HCT116 (cell line): ENCODE measurements at regions not wholly inside any gene's neighbourhood (a gene's known extent, or its start where the extent isn't known, plus 50 kb on each side); places are given as distances from the start of the nearest gene placed in this dataset.

ENCODE experiments used
- ATAC-seq: fragments of 200-7000 bp; cut with Tn5 transposase; 2 replicates; pipeline ENCODE4 v1.9.1; 2020; ENCODE audit warnings: mild to moderate bottlenecking, moderate library complexity
- BruUV-seq: library from RNA; stranded (reverse); fragments of 400-500 nt; replicated peaks from 2 replicates; lab custom pipeline; 2021; lab: Mats Ljungman, UMichigan
- CTCF ChIA-PET: fragments of 300-600 bp; sonication (Branson Sonifier 250); formaldehyde crosslinking; loops from one replicate; lab custom pipeline; 2021; ENCODE audit warnings: antibody characterized with exemption; lab: Charles Lee
- POLR2A ChIA-PET: fragments of 300-600, 350-600 bp; sonication (Branson Sonifier 250); formaldehyde crosslinking; loops from one replicate; lab custom pipeline; 2021; ENCODE audit warnings: antibody characterized with exemption; lab: Charles Lee
- RAD21 ChIA-PET, 2 experiments: fragments of 300-600 bp; sonication (Branson Sonifier 250); formaldehyde crosslinking; loops; one replicate each; lab custom pipeline; 2023; ENCODE audit warnings: low total read pairs in 2 of 2; ENCODE audit not compliant: uncharacterized antibody in 2 of 2, unreplicated experiment in 2 of 2, low non-redundant PET in 1 of 2; lab: Charles Lee
- DNase-seq: peaks from one replicate; pipeline ENCODE4 v3.0.0-alpha.2; 2010; ENCODE audit warnings: low read depth, low spot score
- H2AFZ ChIP-seq: fragments of 200-600 bp; shearing (Covaris generic), sonication (generic); 2 replicates; pipeline ENCODE4 v1.6.1; 2017; ENCODE audit warnings: low read depth, mixed run types, mixed read lengths, antibody characterized with exemption, low read length; ENCODE audit not compliant: poor library complexity, severe bottlenecking
- H3K27ac ChIP-seq: 2 replicates; pipeline ENCODE4 v1.5.1; 2012; ENCODE audit warnings: low read depth, low read length
- H3K27me3 ChIP-seq: fragments of 200-600 bp; sonication (generic); 2 replicates; pipeline ENCODE4 v1.6.1; 2016; ENCODE audit warnings: mixed run types, low read length, mixed read lengths; ENCODE audit not compliant: insufficient read depth
- H3K36me3 ChIP-seq, 2 experiments: fragments of 200-500 bp in 1 of 2; fragments of 200-600 bp in 1 of 2; sonication (Bioruptor generic) in 1 of 2; sonication (generic) in 1 of 2; 2 replicates each; pipeline versions ENCODE4 v1.5.1 to v1.6.1; 2014 to 2016; ENCODE audit warnings: low read length in 2 of 2, inconsistent platforms in 1 of 2, mixed read lengths in 1 of 2, mixed run types in 1 of 2; ENCODE audit not compliant: insufficient read depth in 2 of 2, control insufficient read depth in 1 of 2
- H3K4me1 ChIP-seq, 2 experiments: fragments of 200-600 bp in 1 of 2; sonication (generic) in 1 of 2; 2 replicates each; pipeline versions ENCODE4 v1.5.1 to v1.6.1; 2012 to 2017; ENCODE audit warnings: low read length in 2 of 2, inconsistent platforms in 1 of 2, mild to moderate bottlenecking in 1 of 2, mixed read lengths in 1 of 2, mixed run types in 1 of 2, moderate library complexity in 1 of 2; ENCODE audit not compliant: insufficient read depth in 2 of 2, control insufficient read depth in 1 of 2
- H3K4me2 ChIP-seq: fragments of 200-600 bp; sonication (generic); 2 replicates; pipeline ENCODE4 v1.6.1; 2017; ENCODE audit warnings: mixed run types, low read length, mixed read lengths
- H3K4me3 ChIP-seq, 2 experiments: fragments of 200-600 bp in 1 of 2; sonication (generic) in 1 of 2; replicated peaks in 1 of 2; 2 replicates each; pipeline ENCODE4 v1.5.1; 2011 to 2016; ENCODE audit warnings: low read length in 2 of 2, control low read depth in 1 of 2, low read depth in 1 of 2, mild to moderate bottlenecking in 1 of 2, mixed read lengths in 1 of 2, mixed run types in 1 of 2
- H3K79me2 ChIP-seq: fragments of 200-600 bp; sonication (generic); 2 replicates; pipeline ENCODE4 v1.6.1; 2017; ENCODE audit warnings: mild to moderate bottlenecking, mixed run types, low read length, moderate library complexity, mixed read lengths; ENCODE audit not compliant: insufficient read depth
- H3K9ac ChIP-seq: fragments of 200-600 bp; sonication (generic); 2 replicates; pipeline ENCODE4 v1.6.1; 2016; ENCODE audit warnings: low read length, mixed read lengths
- H3K9me2 ChIP-seq: fragments of 200-600 bp; sonication (generic), shearing (Covaris generic); 2 replicates; pipeline ENCODE4 v1.6.1; 2017; ENCODE audit warnings: mixed run types, mild to moderate bottlenecking, moderate library complexity; ENCODE audit not compliant: insufficient read depth
- H3K9me3 ChIP-seq, 2 experiments: fragments of 200-500 bp in 1 of 2; fragments of 200-600 bp in 1 of 2; sonication (Bioruptor generic) in 1 of 2; sonication (generic) in 1 of 2; 2 replicates each; pipeline ENCODE4 v1.6.1; 2014 to 2017; ENCODE audit warnings: low read length in 2 of 2, mixed read lengths in 2 of 2, inconsistent platforms in 1 of 2, low read depth in 1 of 2, mild to moderate bottlenecking in 1 of 2, mixed run types in 1 of 2, moderate library complexity in 1 of 2; ENCODE audit not compliant: control insufficient read depth in 1 of 2, insufficient read depth in 1 of 2
- H4K20me1 ChIP-seq: fragments of 200-600 bp; sonication (generic), shearing (Covaris generic); 2 replicates; pipeline ENCODE4 v1.6.1; 2017; ENCODE audit warnings: mixed run types, mild to moderate bottlenecking, moderate library complexity; ENCODE audit not compliant: insufficient read depth
- CTCF ChIP-seq, 3 experiments: fragments of 200-600 bp in 1 of 3; sonication (generic) in 1 of 3; IDR thresholded peaks in 2 of 3; conservative IDR thresholded peaks in 1 of 3; 2 replicates each; pipeline ENCODE4 v1.5.1; 2012 to 2017; ENCODE audit warnings: low read depth in 2 of 3, low read length in 2 of 3, antibody characterized with exemption in 1 of 3, borderline replicate concordance in 1 of 3, control low read depth in 1 of 3, mild to moderate bottlenecking in 1 of 3, mixed read lengths in 1 of 3, mixed run types in 1 of 3, moderate library complexity in 1 of 3; ENCODE audit not compliant: insufficient read depth in 1 of 3
- EGR1 ChIP-seq: IDR thresholded peaks from 2 replicates; pipeline ENCODE4 v1.6.1; 2012; ENCODE audit warnings: low read depth
- EZH2 ChIP-seq: fragments of 200-600 bp; sonication (generic); IDR thresholded peaks from 2 replicates; pipeline ENCODE4 v1.6.1; 2017; ENCODE audit warnings: antibody characterized with exemption, mixed run types
- RAD21 ChIP-seq: IDR thresholded peaks from 2 replicates; pipeline ENCODE4 v1.6.1; 2012; ENCODE audit warnings: low read depth, mild to moderate bottlenecking
- SIN3A ChIP-seq: IDR thresholded peaks from 2 replicates; pipeline ENCODE4 v1.6.1; 2012; ENCODE audit warnings: low read depth
- SRF ChIP-seq: IDR thresholded peaks from 2 replicates; pipeline ENCODE4 v1.6.1; 2012; ENCODE audit warnings: low read depth
- TCF7L2 ChIP-seq: IDR thresholded peaks from 2 replicates; pipeline ENCODE4 v1.7.0; 2011; ENCODE audit warnings: borderline replicate concordance, inconsistent platforms; ENCODE audit not compliant: insufficient read depth, insufficient read length; ENCODE audit errors: extremely low read depth
- ZBTB33 ChIP-seq: IDR thresholded peaks from 2 replicates; pipeline ENCODE4 v1.6.1; 2011; ENCODE audit warnings: mild to moderate bottlenecking, low read length, moderate library complexity; ENCODE audit not compliant: insufficient replicate concordance; ENCODE audit errors: extremely low read depth
- ZFX ChIP-seq: fragments of 450-650 bp; IDR thresholded peaks from 2 replicates; pipeline ENCODE4 v1.6.1; 2017
- intact Hi-C: fragments of 100-400 bp; cut with micrococcal nuclease; formaldehyde crosslinking; loops from 2 replicates; pipeline ENCODE4 v1.10.0; 2022
- TF ChIP-seq, protein P1 (sequence below): IDR thresholded peaks from 2 replicates; pipeline ENCODE4 v1.6.1; 2012

DNA sequence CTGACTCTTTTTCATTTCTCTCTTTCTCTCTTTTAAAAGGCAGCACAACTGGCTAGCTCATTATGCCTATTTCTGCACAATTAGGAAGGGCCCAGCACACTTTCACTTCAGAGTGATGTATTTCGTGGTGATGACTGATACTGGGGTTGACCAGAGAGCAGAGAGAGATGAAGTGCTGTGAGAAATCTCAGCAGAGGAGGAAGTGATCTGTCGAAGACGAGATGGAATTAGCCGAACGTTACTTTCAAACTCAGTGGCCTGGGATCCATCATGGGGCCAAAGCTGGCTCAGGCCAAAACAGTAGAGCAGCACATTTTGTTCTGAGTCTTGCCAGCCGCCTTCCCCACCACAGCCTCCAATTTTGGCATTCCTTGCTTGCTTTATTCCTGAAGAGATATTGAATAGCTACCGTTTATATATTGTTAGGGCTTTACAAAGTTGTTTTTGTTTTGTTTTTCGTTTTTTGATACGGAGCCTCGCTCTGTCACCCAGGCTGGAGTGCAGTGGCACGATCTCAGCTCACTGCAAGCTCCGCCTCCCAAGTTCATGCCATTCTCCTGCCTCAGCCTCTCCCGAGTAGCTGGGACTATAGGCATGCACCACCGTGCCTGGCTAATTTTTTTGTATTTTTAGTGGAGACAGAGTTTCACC is 213.2 kb upstream of the ECI2 start:
- RAD21 ChIA-PET = no interaction called here
- H3K36me3 ChIP-seq = no peaks in the 10 kb centered on the region
- no peaks in the 10 kb centered on the region for H3K9me3 ChIP-seq
- H3K4me3 ChIP-seq = no peak overlapping the region
- H3K79me2 ChIP-seq = no peaks in the 10 kb centered on the region
- intact Hi-C loops = no loop called here
- no peak for TF ChIP-seq RAD21
- TF ChIP-seq, protein P1, sequence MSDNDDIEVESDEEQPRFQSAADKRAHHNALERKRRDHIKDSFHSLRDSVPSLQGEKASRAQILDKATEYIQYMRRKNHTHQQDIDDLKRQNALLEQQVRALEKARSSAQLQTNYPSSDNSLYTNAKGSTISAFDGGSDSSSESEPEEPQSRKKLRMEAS = no peak
- TF ChIP-seq SIN3A = no peak
- no peak for TF ChIP-seq ZFX
- TF ChIP-seq, all 23 proteins: peak for 0
- ATAC-seq (no peak), DNase-seq (no peak)
- peaks cover 12 to 25% of the 10 kb centered on the region in 2 experiments; a peak in 3 of 4 replicates for H3K4me1 ChIP-seq
- no peaks in the 10 kb centered on the region; the same call in 1 of the 2 replicates for H3K9me2 ChIP-seq
- ChIA-PET POLR2A (interaction anchor here (0.7 kb wide), 1 partner anchor 665 kb away, joined by 3 read pairs; no protein-coding TSS in a partner anchor), CTCF (no interaction called here)
- no peaks in the 10 kb centered on the region for H3K27me3 ChIP-seq
- BruUV-seq = no TSS peak
- H3K9ac ChIP-seq = no peak overlapping the region
- H3K4me2 ChIP-seq = no peak overlapping the region
- H2AFZ ChIP-seq = no peak overlapping the region
- no peaks in the 10 kb centered on the region for H4K20me1 ChIP-seq
- no peak overlapping the region for H3K27ac ChIP-seq

DNA sequence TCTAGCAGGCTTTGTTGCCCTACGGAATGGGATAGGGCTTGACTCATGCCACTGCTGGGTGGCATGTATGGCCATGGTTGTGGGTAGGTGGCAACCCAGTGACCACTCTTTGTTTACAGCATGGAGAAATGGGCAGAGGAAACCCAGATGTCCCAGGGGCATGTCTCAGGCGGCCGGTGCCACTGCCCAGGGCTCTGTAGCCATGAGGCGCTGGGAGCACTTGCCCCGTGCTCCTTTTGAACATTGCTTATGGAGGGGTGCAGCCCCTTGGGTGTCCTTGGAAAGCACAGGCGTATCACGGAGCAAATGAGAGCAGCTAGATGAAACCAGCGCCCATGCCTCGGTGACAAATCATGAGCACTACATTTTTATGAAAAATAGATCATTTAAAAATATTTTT is 212.5 kb upstream of the ECI2 start:
- ATAC-seq (no peak), DNase-seq (no peak)
- POLR2A ChIA-PET = no interaction called here
- Histone ChIP-seq H3K4me3 (no peak overlapping the region), H3K9me2 (no peaks in the 10 kb centered on the region; the same call in 1 of the 2 replicates), H3K36me3 (no peaks in the 10 kb centered on the region), H3K4me2 (no peak overlapping the region), H3K4me1 (peaks cover 12 to 18% of the 10 kb centered on the region in 2 experiments; a peak in 3 of 4 replicates), H2AFZ (no peak overlapping the region), H3K79me2 (no peaks in the 10 kb centered on the region), H3K9me3 (no peaks in the 10 kb centered on the region), H3K27ac (no peak overlapping the region), H3K9ac (no peak overlapping the region), H3K27me3 (no peaks in the 10 kb centered on the region), H4K20me1 (no peaks in the 10 kb centered on the region)
- TF ChIP-seq TCF7L2 = no peak
- TF ChIP-seq RAD21 = no peak
- no peak for TF ChIP-seq EGR1
- TF ChIP-seq CTCF (IDR thresholded peaks at IDR 0.05 in 2 of 3, conservative IDR thresholded peaks at IDR 0.05 in 1 of 3; ENCODE audit: borderline replicate concordance in 1 of 3, insufficient read depth in 1 of 3, low read depth in 2 of 3, low read length in 2 of 3) = no peak
- TF ChIP-seq SIN3A = no peak
- no peak for TF ChIP-seq EZH2
- no peak for TF ChIP-seq ZFX
- no peak for TF ChIP-seq ZBTB33
- TF ChIP-seq SRF = no peak
- BruUV-seq = no TSS peak
- CTCF ChIA-PET = no interaction called here
- RAD21 ChIA-PET = no interaction called here
- intact Hi-C loops = no loop called here
